PC-9 (cell line): ENCODE measurements at regions not wholly inside any gene's neighbourhood (a gene's known extent, or its start where the extent isn't known, plus 50 kb on each side); places are given as distances from the start of the nearest gene placed in this dataset.

ENCODE experiments used
- BruUV-seq: library from RNA; stranded (reverse); fragments of 400-500 nt; replicated peaks from 2 replicates; lab custom pipeline; 2021; lab: Mats Ljungman, UMichigan
- CTCF ChIA-PET: fragments of 300-600 bp; sonication (Branson Sonifier 250); formaldehyde crosslinking; loops from one replicate; lab custom pipeline; 2022; ENCODE audit warnings: antibody characterized with exemption; lab: Charles Lee
- POLR2A ChIA-PET: fragments of 300-600 bp; sonication (Branson Sonifier 250); formaldehyde crosslinking; loops from one replicate; lab custom pipeline; 2022; ENCODE audit warnings: antibody characterized with exemption; ENCODE audit not compliant: unreplicated experiment; lab: Charles Lee
- DNase-seq, 2 experiments: peaks; one replicate each; pipeline versions ENCODE4 v3.0.0 to v3.0.0-alpha.2; 2015 to 2022; ENCODE audit warnings: mixed read lengths in 1 of 2
- H2AFZ ChIP-seq: fragments of 200-600 bp; sonication (generic); 2 replicates; pipeline ENCODE4 v1.8.1; 2017; ENCODE audit warnings: antibody characterized with exemption
- H3F3A ChIP-seq: fragments of 200-600 bp; sonication (generic); 2 replicates; pipeline ENCODE4 v1.8.1; 2017; ENCODE audit warnings: antibody characterized with exemption, mild to moderate bottlenecking, low read depth; ENCODE audit not compliant: insufficient read depth
- H3K27ac ChIP-seq: fragments of 200-600 bp; sonication (generic); 2 replicates; pipeline ENCODE4 v1.6.1; 2016; ENCODE audit warnings: mixed run types
- H3K27me3 ChIP-seq: fragments of 200-600 bp; sonication (generic); 2 replicates; pipeline ENCODE4 v1.6.1; 2016; ENCODE audit warnings: low read depth, mixed run types; ENCODE audit not compliant: insufficient read depth
- H3K36me3 ChIP-seq: fragments of 200-600 bp; sonication (generic); 2 replicates; pipeline ENCODE4 v1.6.1; 2016; ENCODE audit warnings: low read depth, mixed run types
- H3K4me1 ChIP-seq: fragments of 200-600 bp; sonication (generic); replicated peaks from 2 replicates; pipeline ENCODE4 v1.6.1; 2016; ENCODE audit warnings: mixed run types; ENCODE audit not compliant: insufficient read depth
- H3K4me2 ChIP-seq: fragments of 200-600 bp; sonication (generic); 2 replicates; pipeline ENCODE4 v1.6.1; 2017; ENCODE audit warnings: mixed run types
- H3K4me3 ChIP-seq: fragments of 200-600 bp; sonication (generic); 2 replicates; pipeline ENCODE4 v1.6.1; 2016; ENCODE audit warnings: mixed run types
- H3K79me2 ChIP-seq: fragments of 200-600 bp; sonication (generic); 2 replicates; pipeline ENCODE4 v1.6.1; 2017; ENCODE audit warnings: low read depth, mixed run types
- H3K9me2 ChIP-seq: fragments of 200-600 bp; sonication (generic); 2 replicates; pipeline ENCODE4 v1.8.1; 2017; ENCODE audit warnings: mild to moderate bottlenecking; ENCODE audit not compliant: insufficient read depth
- H3K9me3 ChIP-seq: fragments of 200-600 bp; sonication (generic); 2 replicates; pipeline ENCODE4 v1.8.1; 2016; ENCODE audit warnings: low read depth; ENCODE audit not compliant: insufficient read depth
- H4K20me1 ChIP-seq: fragments of 200-600 bp; sonication (generic); 2 replicates; pipeline ENCODE4 v1.8.1; 2017; ENCODE audit not compliant: insufficient read depth
- CTCF ChIP-seq: fragments of 200-600 bp; sonication (generic); conservative IDR thresholded peaks from 2 replicates; pipeline ENCODE4 v1.6.1; 2017; ENCODE audit warnings: mixed run types, antibody characterized with exemption, mild to moderate bottlenecking, moderate library complexity
- EZH2 ChIP-seq: fragments of 200-600 bp; sonication (generic); IDR thresholded peaks from 2 replicates; pipeline ENCODE4 v1.8.0; 2017; ENCODE audit warnings: antibody characterized with exemption, low read depth
- intact Hi-C: fragments of 100-400 bp; cut with micrococcal nuclease; formaldehyde crosslinking; loops from one replicate; pipeline ENCODE4 v1.10.0; 2022; ENCODE audit not compliant: unreplicated experiment

GRCh38 chr20:41818369-41818768, 200.2 kb upstream of the CHD6 start:
- Histone ChIP-seq H4K20me1 (no peaks in the 10 kb centered on the region), H3K4me3 (no peak overlapping the region), H3K27ac (no peak overlapping the region), H3K4me2 (no peak overlapping the region), H3K79me2 (no peaks in the 10 kb centered on the region), H3K4me1 (no peaks in the 10 kb centered on the region), H3F3A (no peaks in the 10 kb centered on the region), H3K36me3 (no peaks in the 10 kb centered on the region), H3K9me3 (no peaks in the 10 kb centered on the region), H3K9me2 (no peaks in the 10 kb centered on the region), H3K27me3 (peaks cover 43% of the 10 kb centered on the region), H2AFZ (no peak overlapping the region)
- ChIA-PET CTCF (no interaction called here), POLR2A (no interaction called here)
- TF ChIP-seq EZH2 (no peak), CTCF (no peak)
- intact Hi-C loops, result no loop called here
- BruUV-seq, result no TSS peak
- no peak for DNase-seq

GRCh38 chr20:41811456-41811855, 193.3 kb upstream of the CHD6 start:
- H2AFZ ChIP-seq, result no peak overlapping the region
- intact Hi-C loops, result no loop called here
- DNase-seq, result no peak
- no TSS peak for BruUV-seq
- no peak overlapping the region for H3K4me3 ChIP-seq
- TF ChIP-seq CTCF (no peak), EZH2 (no peak)
- no peak overlapping the region for H3K4me2 ChIP-seq
- H3K9me2 ChIP-seq, result no peaks in the 10 kb centered on the region
- CTCF ChIA-PET, result no interaction called here
- H3K27me3 ChIP-seq, result peaks cover 9% of the 10 kb centered on the region; the same call in 1 of the 2 replicates
- no peaks in the 10 kb centered on the region for H3K4me1 ChIP-seq
- no peaks in the 10 kb centered on the region for H3K9me3 ChIP-seq
- H3K36me3 ChIP-seq, result no peaks in the 10 kb centered on the region
- H3F3A ChIP-seq, result no peaks in the 10 kb centered on the region
- H3K27ac ChIP-seq, result no peak overlapping the region
- H4K20me1 ChIP-seq, result no peaks in the 10 kb centered on the region
- POLR2A ChIA-PET, result no interaction called here
- H3K79me2 ChIP-seq, result no peaks in the 10 kb centered on the region

GRCh38 chr20:41800040-41800439, 181.9 kb upstream of the CHD6 start:
- Histone ChIP-seq H3K9me2 (no peaks in the 10 kb centered on the region), H3K36me3 (no peaks in the 10 kb centered on the region), H4K20me1 (no peaks in the 10 kb centered on the region), H3K4me3 (no peak overlapping the region), H3K27ac (no peak overlapping the region), H3K4me1 (no peaks in the 10 kb centered on the region), H3F3A (no peaks in the 10 kb centered on the region), H3K79me2 (no peaks in the 10 kb centered on the region), H3K4me2 (no peak overlapping the region), H3K27me3 (0 out of 2 replicates have a peak, but pooled peaks cover 3% of the 10 kb centered on the region), H3K9me3 (no peaks in the 10 kb centered on the region), H2AFZ (no peak overlapping the region)
- POLR2A ChIA-PET, result interaction anchor here (0.6 kb wide), 1 partner anchor 1573 kb away, joined by 3 read pairs; no protein-coding TSS in a partner anchor
- CTCF ChIA-PET, result no interaction called here
- no TSS peak for BruUV-seq
- intact Hi-C loops, result no loop called here
- TF ChIP-seq CTCF, result no peak
- no peak for TF ChIP-seq EZH2
- no peak for DNase-seq
